EH (cell line): ENCODE measurements at regions not wholly inside any gene's neighbourhood (a gene's known extent, or its start where the extent isn't known, plus 50 kb on each side); places are given as distances from the start of the nearest gene placed in this dataset.

Experiments used
- DNase-seq: peaks from one replicate; pipeline ENCODE4 v3.0.0-alpha.2; 2015; ENCODE audit warnings: low read depth

- peak; percentile 7 for DNase-seq
Observed at GRCh38 chr10:47104786-47105385, 193.7 kb downstream of the PTPN20 start.

GRCh38 chr10:47107007-47107747 lies 192.8 kb upstream of the GDF10 start:
- no peak for DNase-seq

GRCh38 chr10:47109906-47110305 lies 190.1 kb upstream of the GDF10 start:
- DNase-seq = no peak

GRCh38 chr10:47111329-47111862 lies 188.6 kb upstream of the GDF10 start:
- no peak for DNase-seq

GRCh38 chr10:47112612-47113011 lies 187.4 kb upstream of the GDF10 start:
- no peak for DNase-seq

GRCh38 chr10:47113907-47114500 lies 186.0 kb upstream of the GDF10 start:
- DNase-seq = no peak

- DNase-seq = no peak
Observed at GRCh38 chr10:47114680-47115186, 185.3 kb upstream of the GDF10 start.

- DNase-seq = no peak
Observed at GRCh38 chr10:47115322-47115721, 184.7 kb upstream of the GDF10 start.

GRCh38 chr10:47116445-47116844 lies 183.6 kb upstream of the GDF10 start:
- peak; percentile 65 for DNase-seq

- DNase-seq = no peak
Observed at GRCh38 chr10:47118326-47118725, 181.7 kb upstream of the GDF10 start.

- peak; percentile 72 for DNase-seq
Observed at GRCh38 chr10:47121336-47121735, 178.7 kb upstream of the GDF10 start.

GRCh38 chr10:47123716-47124288 lies 176.2 kb upstream of the GDF10 start:
- DNase-seq = no peak

GRCh38 chr10:47127188-47127785 lies 172.7 kb upstream of the GDF10 start:
- no peak for DNase-seq

GRCh38 chr10:47130491-47130890 lies 169.5 kb upstream of the GDF10 start:
- no peak for DNase-seq

GRCh38 chr10:47133871-47134570 lies 166.0 kb upstream of the GDF10 start:
- DNase-seq = no peak

GRCh38 chr10:47136866-47137265 lies 163.1 kb upstream of the GDF10 start:
- DNase-seq = no peak

- peak; percentile 97 for DNase-seq
Observed at GRCh38 chr10:47137311-47137851, 162.6 kb upstream of the GDF10 start.

- DNase-seq = no peak
Observed at GRCh38 chr10:47139121-47139520, 160.9 kb upstream of the GDF10 start.

GRCh38 chr10:47140761-47141348 lies 159.1 kb upstream of the GDF10 start:
- no peak for DNase-seq

GRCh38 chr10:47141349-47141748 lies 158.6 kb upstream of the GDF10 start:
- DNase-seq = no peak

GRCh38 chr10:47143072-47143471 lies 156.9 kb upstream of the GDF10 start:
- DNase-seq = peak; percentile 28
